ENCODE measurements at regions not wholly inside any gene's neighbourhood (a gene's known extent, or its start where the extent isn't known, plus 50 kb on each side); places are given as distances from the start of the nearest gene placed in this dataset.
"Not testable (repeated sequence)": the region's sequence is repeated elsewhere in the genome, so short reads cannot be mapped to it uniquely, and the experiment has no call there.

GRCh38 chr2:194044321-194044720 lies 1612.7 kb upstream of the SLC39A10 start:
- Histone ChIP-seq H3K4me3 (ENCODE audit: low read depth, low read length) (no peak overlapping the region), H3K36me3 (ENCODE audit: control insufficient read depth, insufficient read depth, low read length) (no peaks in the 10 kb centered on the region), H3K9me3 (0 out of 2 replicates have a peak, but pooled peaks cover 6% of the 10 kb centered on the region), H3K4me1 (no peaks in the 10 kb centered on the region), H3K27me3 (replicated peaks; ENCODE audit: control insufficient read depth, insufficient read depth, low read length) (no peaks in the 10 kb centered on the region)
- intact Hi-C loops (cut with micrococcal nuclease; ENCODE audit: unreplicated experiment) = no loop called here
- Mint-ChIP-seq H3K9me3 (ENCODE audit: unreplicated experiment) (peaks cover 19% of the 10 kb centered on the region), H3K27ac (ENCODE audit: unreplicated experiment) (no peak overlapping the region), H3K4me1 (ENCODE audit: low read depth, unreplicated experiment) (no peaks in the 10 kb centered on the region), H3K36me3 (ENCODE audit: insufficient read depth, unreplicated experiment) (no peaks in the 10 kb centered on the region), H3K4me3 (ENCODE audit: unreplicated experiment) (no peak overlapping the region), H3K27me3 (ENCODE audit: insufficient read depth, unreplicated experiment) (no peaks in the 10 kb centered on the region)
- TF ChIP-seq CTCF (IDR thresholded peaks at IDR 0.05; ENCODE audit: insufficient read depth in 1 of 2, low read depth in 1 of 2, low read length in 1 of 2, severe bottlenecking in 1 of 2, unreplicated experiment in 1 of 2) = no peak
- no peak for DNase-seq
- BruUV-seq (replicated peaks) = no TSS peak
- CTCF ChIA-PET = no interaction called here
- POLR2A ChIA-PET = no interaction called here

- POLR2A ChIA-PET; DNase-seq; H3K4me1 ChIP-seq; H3K4me3 Mint-ChIP-seq (ENCODE audit: unreplicated experiment); H3K27ac Mint-ChIP-seq (ENCODE audit: unreplicated experiment); H3K27me3 ChIP-seq (replicated peaks; ENCODE audit: control insufficient read depth, insufficient read depth, low read length); H3K36me3 Mint-ChIP-seq (ENCODE audit: insufficient read depth, unreplicated experiment); H3K36me3 ChIP-seq (ENCODE audit: control insufficient read depth, insufficient read depth, low read length); H3K4me3 ChIP-seq (ENCODE audit: low read depth, low read length); H3K27me3 Mint-ChIP-seq (ENCODE audit: insufficient read depth, unreplicated experiment); H3K4me1 Mint-ChIP-seq (ENCODE audit: low read depth, unreplicated experiment); BruUV-seq (replicated peaks); intact Hi-C loops (cut with micrococcal nuclease; ENCODE audit: unreplicated experiment); CTCF ChIA-PET: not testable (repeated sequence)
- H3K9me3 Mint-ChIP-seq (ENCODE audit: unreplicated experiment) = peaks cover 22% of the 10 kb centered on the region
- H3K9me3 ChIP-seq = peaks cover 15% of the 10 kb centered on the region; the same call in 1 of the 2 replicates
Observed at GRCh38 chr2:194021130-194021529, 1635.9 kb upstream of the SLC39A10 start.

GRCh38 chr2:194020155-194020554 lies 1636.9 kb upstream of the SLC39A10 start:
- Mint-ChIP-seq H3K36me3 (ENCODE audit: insufficient read depth, unreplicated experiment) (no peaks in the 10 kb centered on the region), H3K27ac (ENCODE audit: unreplicated experiment) (no peak overlapping the region), H3K4me1 (ENCODE audit: low read depth, unreplicated experiment) (no peaks in the 10 kb centered on the region), H3K27me3 (ENCODE audit: insufficient read depth, unreplicated experiment) (no peaks in the 10 kb centered on the region), H3K4me3 (ENCODE audit: unreplicated experiment) (no peak overlapping the region), H3K9me3 (ENCODE audit: unreplicated experiment) (peaks cover 18% of the 10 kb centered on the region)
- CTCF ChIA-PET = no interaction called here
- Histone ChIP-seq H3K4me3 (ENCODE audit: low read depth, low read length) (no peak overlapping the region), H3K4me1 (no peaks in the 10 kb centered on the region), H3K36me3 (ENCODE audit: control insufficient read depth, insufficient read depth, low read length) (no peaks in the 10 kb centered on the region), H3K9me3 (peaks cover 15% of the 10 kb centered on the region; the same call in 1 of the 2 replicates), H3K27me3 (replicated peaks; ENCODE audit: control insufficient read depth, insufficient read depth, low read length) (no peaks in the 10 kb centered on the region)
- no peak for DNase-seq
- no peak for TF ChIP-seq CTCF (IDR thresholded peaks at IDR 0.05; ENCODE audit: insufficient read depth in 1 of 2, low read depth in 1 of 2, low read length in 1 of 2, severe bottlenecking in 1 of 2, unreplicated experiment in 1 of 2)
- intact Hi-C loops (cut with micrococcal nuclease; ENCODE audit: unreplicated experiment) = no loop called here
- POLR2A ChIA-PET = no interaction called here
- BruUV-seq (replicated peaks) = no TSS peak

GRCh38 chr2:194015751-194016150 lies 1641.3 kb upstream of the SLC39A10 start:
- POLR2A ChIA-PET = no interaction called here

More at GRCh38 chr2:194015751-194016150, 1641.3 kb upstream of the SLC39A10 start:
- H3K36me3 Mint-ChIP-seq (ENCODE audit: insufficient read depth, unreplicated experiment) = no peaks in the 10 kb centered on the region
- Histone ChIP-seq H3K27me3 (replicated peaks; ENCODE audit: control insufficient read depth, insufficient read depth, low read length) (no peaks in the 10 kb centered on the region), H3K4me3 (ENCODE audit: low read depth, low read length) (no peak overlapping the region), H3K36me3 (ENCODE audit: control insufficient read depth, insufficient read depth, low read length) (no peaks in the 10 kb centered on the region), H3K4me1 (no peaks in the 10 kb centered on the region), H3K9me3 (no peaks in the 10 kb centered on the region)
- DNase-seq = no peak
- no peaks in the 10 kb centered on the region for H3K9me3 Mint-ChIP-seq (ENCODE audit: unreplicated experiment)
- intact Hi-C loops (cut with micrococcal nuclease; ENCODE audit: unreplicated experiment) = no loop called here
- BruUV-seq (replicated peaks) = no TSS peak
- CTCF ChIA-PET = no interaction called here
- no peaks in the 10 kb centered on the region for H3K4me1 Mint-ChIP-seq (ENCODE audit: low read depth, unreplicated experiment)
- no peak overlapping the region for H3K27ac Mint-ChIP-seq (ENCODE audit: unreplicated experiment)
- H3K27me3 Mint-ChIP-seq (ENCODE audit: insufficient read depth, unreplicated experiment) = no peaks in the 10 kb centered on the region
- no peak overlapping the region for H3K4me3 Mint-ChIP-seq (ENCODE audit: unreplicated experiment)
- no peak for TF ChIP-seq CTCF (IDR thresholded peaks at IDR 0.05; ENCODE audit: insufficient read depth in 1 of 2, low read depth in 1 of 2, low read length in 1 of 2, severe bottlenecking in 1 of 2, unreplicated experiment in 1 of 2)
